ENCODE measurements at regions not wholly inside any gene's neighbourhood (a gene's known extent, or its start where the extent isn't known, plus 50 kb on each side); places are given as distances from the start of the nearest gene placed in this dataset.

DNA sequence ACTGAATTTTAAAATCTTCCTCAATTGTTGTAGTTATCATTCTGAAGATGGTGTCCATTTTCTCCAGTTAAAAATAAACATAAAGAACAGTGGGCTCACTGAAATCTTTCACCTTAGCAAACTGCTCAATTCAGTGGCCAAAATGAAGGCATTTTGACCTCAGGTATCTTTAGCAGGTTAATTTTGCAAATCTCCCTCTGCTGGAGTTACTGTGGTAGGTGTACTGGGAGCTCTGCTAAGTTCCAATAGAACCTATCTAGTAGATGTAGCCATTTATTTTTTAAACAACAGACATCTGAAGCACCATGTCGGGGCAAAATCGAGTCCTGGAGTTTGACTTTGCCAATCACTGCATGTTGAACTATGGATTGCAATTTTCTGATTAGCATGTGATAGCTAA lies 177.1 kb downstream of the IRS1 start:
- TF ChIP-seq, protein P1, sequence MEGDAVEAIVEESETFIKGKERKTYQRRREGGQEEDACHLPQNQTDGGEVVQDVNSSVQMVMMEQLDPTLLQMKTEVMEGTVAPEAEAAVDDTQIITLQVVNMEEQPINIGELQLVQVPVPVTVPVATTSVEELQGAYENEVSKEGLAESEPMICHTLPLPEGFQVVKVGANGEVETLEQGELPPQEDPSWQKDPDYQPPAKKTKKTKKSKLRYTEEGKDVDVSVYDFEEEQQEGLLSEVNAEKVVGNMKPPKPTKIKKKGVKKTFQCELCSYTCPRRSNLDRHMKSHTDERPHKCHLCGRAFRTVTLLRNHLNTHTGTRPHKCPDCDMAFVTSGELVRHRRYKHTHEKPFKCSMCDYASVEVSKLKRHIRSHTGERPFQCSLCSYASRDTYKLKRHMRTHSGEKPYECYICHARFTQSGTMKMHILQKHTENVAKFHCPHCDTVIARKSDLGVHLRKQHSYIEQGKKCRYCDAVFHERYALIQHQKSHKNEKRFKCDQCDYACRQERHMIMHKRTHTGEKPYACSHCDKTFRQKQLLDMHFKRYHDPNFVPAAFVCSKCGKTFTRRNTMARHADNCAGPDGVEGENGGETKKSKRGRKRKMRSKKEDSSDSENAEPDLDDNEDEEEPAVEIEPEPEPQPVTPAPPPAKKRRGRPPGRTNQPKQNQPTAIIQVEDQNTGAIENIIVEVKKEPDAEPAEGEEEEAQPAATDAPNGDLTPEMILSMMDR (IDR thresholded peaks at IDR 0.05; ENCODE audit: insufficient read depth, low read length), result no peak
- TF ChIP-seq SPI1 (IDR thresholded peaks at IDR 0.05; ENCODE audit: borderline replicate concordance, low read depth) (no peak), POLR2AphosphoS5 (IDR thresholded peaks at IDR 0.05; ENCODE audit: low read depth) (no peak)
